ENCODE measurements at regions not wholly inside any gene's neighbourhood (a gene's known extent, or its start where the extent isn't known, plus 50 kb on each side); places are given as distances from the start of the nearest gene placed in this dataset.
"Not testable (repeated sequence)": the region's sequence is repeated elsewhere in the genome, so short reads cannot be mapped to it uniquely, and the experiment has no call there.

DNA sequence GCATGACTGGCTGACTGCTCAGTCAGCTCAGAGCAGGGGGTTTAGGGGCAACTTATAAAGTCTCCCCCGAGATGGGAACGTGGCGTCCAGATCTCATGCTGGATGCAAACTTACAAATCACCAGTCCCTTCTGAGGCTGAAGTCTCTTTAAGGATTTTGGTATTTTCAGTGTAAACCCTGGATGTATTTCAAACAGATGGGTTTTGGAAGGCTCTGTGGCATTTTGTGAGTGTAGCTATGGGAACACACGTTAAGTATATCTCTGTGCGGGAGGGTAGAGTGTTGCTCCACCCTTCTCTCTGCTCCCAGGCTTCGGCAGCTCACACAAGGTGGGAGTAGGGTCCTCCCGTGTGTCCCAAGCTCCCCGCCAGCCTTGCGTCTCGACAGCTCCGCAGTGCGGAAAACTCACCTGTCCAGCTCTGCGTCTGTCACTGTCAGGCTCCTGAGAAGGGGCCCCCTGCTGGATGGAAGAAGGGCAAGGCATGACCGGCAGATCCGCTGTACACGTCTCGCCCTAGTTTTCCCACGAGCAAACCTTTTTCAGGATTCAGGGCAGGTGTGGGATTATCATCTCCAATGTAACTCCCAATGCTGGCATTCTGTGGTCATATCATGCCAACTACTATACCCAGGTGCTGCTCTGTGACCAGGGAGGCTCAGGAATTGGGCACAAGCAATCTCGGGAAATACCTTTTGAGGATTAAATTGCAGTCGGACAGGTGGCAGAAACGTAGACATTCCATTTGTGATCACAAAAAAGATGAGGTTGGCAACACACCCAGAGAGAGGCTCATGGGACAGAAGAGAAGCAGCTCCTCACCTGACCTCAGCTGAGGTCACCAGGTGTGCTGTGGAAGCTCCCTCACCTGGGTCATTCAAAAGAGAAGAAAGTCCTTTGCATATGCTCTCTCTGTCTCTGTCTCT is 313.9 kb upstream of the B3GAT1 start:
- peaks cover 6% of the 10 kb centered on the region for H3K36me3 Mint-ChIP-seq (ENCODE audit: insufficient read depth, unreplicated experiment)
- peaks cover 29% of the 10 kb centered on the region for H3K9me3 Mint-ChIP-seq (ENCODE audit: unreplicated experiment)
- ChIA-PET POLR2A (no interaction called here), CTCF (interaction anchor here (0.6 to 0.7 kb wide), 4 partner anchors 10 to 264 kb away, joined by 3 read pairs; no protein-coding TSS in a partner anchor)
- no peak overlapping the region for H3K4me3 Mint-ChIP-seq (ENCODE audit: unreplicated experiment)
- no peaks in the 10 kb centered on the region for H3K4me1 Mint-ChIP-seq (ENCODE audit: insufficient read depth, unreplicated experiment)
- TF ChIP-seq, protein P1, sequence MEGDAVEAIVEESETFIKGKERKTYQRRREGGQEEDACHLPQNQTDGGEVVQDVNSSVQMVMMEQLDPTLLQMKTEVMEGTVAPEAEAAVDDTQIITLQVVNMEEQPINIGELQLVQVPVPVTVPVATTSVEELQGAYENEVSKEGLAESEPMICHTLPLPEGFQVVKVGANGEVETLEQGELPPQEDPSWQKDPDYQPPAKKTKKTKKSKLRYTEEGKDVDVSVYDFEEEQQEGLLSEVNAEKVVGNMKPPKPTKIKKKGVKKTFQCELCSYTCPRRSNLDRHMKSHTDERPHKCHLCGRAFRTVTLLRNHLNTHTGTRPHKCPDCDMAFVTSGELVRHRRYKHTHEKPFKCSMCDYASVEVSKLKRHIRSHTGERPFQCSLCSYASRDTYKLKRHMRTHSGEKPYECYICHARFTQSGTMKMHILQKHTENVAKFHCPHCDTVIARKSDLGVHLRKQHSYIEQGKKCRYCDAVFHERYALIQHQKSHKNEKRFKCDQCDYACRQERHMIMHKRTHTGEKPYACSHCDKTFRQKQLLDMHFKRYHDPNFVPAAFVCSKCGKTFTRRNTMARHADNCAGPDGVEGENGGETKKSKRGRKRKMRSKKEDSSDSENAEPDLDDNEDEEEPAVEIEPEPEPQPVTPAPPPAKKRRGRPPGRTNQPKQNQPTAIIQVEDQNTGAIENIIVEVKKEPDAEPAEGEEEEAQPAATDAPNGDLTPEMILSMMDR (IDR thresholded peaks at IDR 0.05; ENCODE audit: unreplicated experiment) = no peak
- intact Hi-C loops (cut with micrococcal nuclease) = no loop called here
- no peak for DNase-seq (ENCODE audit: unreplicated experiment)
- H3K27me3 Mint-ChIP-seq (ENCODE audit: insufficient read depth, unreplicated experiment) = no peaks in the 10 kb centered on the region
- H3K27ac Mint-ChIP-seq (ENCODE audit: low read depth, unreplicated experiment) = no peak overlapping the region
- BruUV-seq (replicated peaks) = no TSS peak

DNA sequence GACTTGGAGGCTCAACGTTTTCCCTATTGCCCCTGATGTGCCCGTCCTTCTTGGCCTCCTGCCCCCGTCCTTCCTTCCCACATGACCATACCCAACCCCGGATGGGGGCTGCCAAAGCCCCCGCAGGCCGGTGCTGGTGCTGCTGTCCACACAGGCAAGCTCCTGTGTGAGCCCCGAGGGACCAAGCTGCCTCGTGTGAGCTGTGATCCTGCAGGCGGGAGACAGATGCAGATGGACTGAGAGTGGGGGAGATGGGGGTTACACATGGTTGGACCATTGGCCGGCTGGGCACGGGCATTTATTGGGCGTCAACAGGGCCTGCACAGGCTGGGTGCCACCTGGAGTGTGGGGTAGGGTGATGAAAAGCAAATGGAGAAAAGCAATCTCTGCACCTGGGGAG is 313.2 kb upstream of the B3GAT1 start:
- BruUV-seq (replicated peaks) = no TSS peak
- no peaks in the 10 kb centered on the region for H3K27me3 Mint-ChIP-seq (ENCODE audit: insufficient read depth, unreplicated experiment)
- intact Hi-C loops (cut with micrococcal nuclease) = no loop called here
- peaks cover 29% of the 10 kb centered on the region for H3K9me3 Mint-ChIP-seq (ENCODE audit: unreplicated experiment)
- no peak for DNase-seq (ENCODE audit: unreplicated experiment)
- no peak overlapping the region for H3K27ac Mint-ChIP-seq (ENCODE audit: low read depth, unreplicated experiment)
- H3K4me1 Mint-ChIP-seq (ENCODE audit: insufficient read depth, unreplicated experiment) = no peaks in the 10 kb centered on the region
- ChIA-PET CTCF (no interaction called here), POLR2A (no interaction called here)
- H3K4me3 Mint-ChIP-seq (ENCODE audit: unreplicated experiment) = no peak overlapping the region
- TF ChIP-seq, protein P1 (IDR thresholded peaks at IDR 0.05; ENCODE audit: unreplicated experiment) = no peak
- peaks cover 6% of the 10 kb centered on the region for H3K36me3 Mint-ChIP-seq (ENCODE audit: insufficient read depth, unreplicated experiment)

DNA sequence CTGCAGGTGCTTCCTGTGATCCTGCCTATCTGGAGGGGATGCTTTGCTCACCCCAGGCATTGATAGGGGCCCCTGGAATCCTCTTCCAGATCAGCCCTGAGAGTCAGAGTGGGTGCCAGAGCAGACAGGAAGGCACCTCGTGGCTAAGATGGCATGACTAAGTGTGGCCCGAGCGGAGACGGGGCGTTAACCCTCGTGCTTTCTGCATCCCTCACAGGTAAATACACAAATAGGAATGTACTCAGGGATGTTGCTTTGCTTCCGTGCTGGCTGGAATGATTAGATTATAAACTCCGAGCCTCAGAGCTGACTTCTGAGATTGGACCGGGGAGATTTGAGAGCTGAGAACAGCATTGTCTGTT is 312.7 kb upstream of the B3GAT1 start:
- intact Hi-C loops (cut with micrococcal nuclease) = no loop called here
- no peak overlapping the region for H3K27ac Mint-ChIP-seq (ENCODE audit: low read depth, unreplicated experiment)
- no TSS peak for BruUV-seq (replicated peaks)
- peaks cover 6% of the 10 kb centered on the region for H3K36me3 Mint-ChIP-seq (ENCODE audit: insufficient read depth, unreplicated experiment)
- no peaks in the 10 kb centered on the region for H3K4me1 Mint-ChIP-seq (ENCODE audit: insufficient read depth, unreplicated experiment)
- no peak for DNase-seq (ENCODE audit: unreplicated experiment)
- H3K4me3 Mint-ChIP-seq (ENCODE audit: unreplicated experiment) = no peak overlapping the region
- TF ChIP-seq, protein P1 (IDR thresholded peaks at IDR 0.05; ENCODE audit: unreplicated experiment) = no peak
- CTCF ChIA-PET = no interaction called here
- peaks cover 29% of the 10 kb centered on the region for H3K9me3 Mint-ChIP-seq (ENCODE audit: unreplicated experiment)
- POLR2A ChIA-PET = no interaction called here
- no peaks in the 10 kb centered on the region for H3K27me3 Mint-ChIP-seq (ENCODE audit: insufficient read depth, unreplicated experiment)

DNA sequence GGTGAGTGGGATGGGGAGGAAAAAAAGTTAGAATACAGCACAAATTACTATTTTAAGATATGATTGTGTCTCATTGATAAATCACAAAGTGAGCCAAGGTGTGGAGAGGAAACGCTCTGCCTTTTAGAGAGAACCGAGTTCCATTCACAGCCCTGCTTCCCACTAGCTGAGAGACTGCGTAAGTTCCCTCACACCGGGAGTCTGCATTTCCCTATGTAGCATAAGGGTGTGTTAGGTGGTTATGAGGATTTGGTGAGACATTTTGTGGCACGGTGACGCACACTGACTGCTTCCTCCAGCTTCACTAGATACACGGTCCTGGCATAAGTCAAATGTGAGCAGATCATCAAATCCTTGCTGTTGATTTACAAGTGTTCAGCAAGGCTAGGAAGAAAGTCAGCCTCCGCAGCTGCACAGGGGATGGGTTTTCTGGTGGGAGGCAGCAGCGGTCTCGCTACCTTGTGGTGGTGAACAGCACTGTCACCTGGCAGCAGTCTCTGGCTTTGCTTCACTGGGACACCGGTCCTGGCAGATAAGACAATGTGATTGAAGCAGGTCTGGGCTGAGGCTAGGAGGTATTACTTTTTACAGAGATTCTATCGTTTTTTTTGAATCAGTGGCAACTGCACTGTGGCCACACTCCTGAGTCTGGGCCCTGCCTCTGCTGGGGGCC is 312.2 kb upstream of the B3GAT1 start:
- no peaks in the 10 kb centered on the region for H3K4me1 Mint-ChIP-seq (ENCODE audit: insufficient read depth, unreplicated experiment)
- POLR2A ChIA-PET = no interaction called here
- TF ChIP-seq, protein P1 (IDR thresholded peaks at IDR 0.05; ENCODE audit: unreplicated experiment) = no peak
- intact Hi-C loops (cut with micrococcal nuclease) = no loop called here
- no peak for DNase-seq (ENCODE audit: unreplicated experiment)
- peaks cover 6% of the 10 kb centered on the region for H3K36me3 Mint-ChIP-seq (ENCODE audit: insufficient read depth, unreplicated experiment)
- H3K4me3 Mint-ChIP-seq (ENCODE audit: unreplicated experiment) = no peak overlapping the region
- CTCF ChIA-PET = no interaction called here
- no peak overlapping the region for H3K27ac Mint-ChIP-seq (ENCODE audit: low read depth, unreplicated experiment)
- no TSS peak for BruUV-seq (replicated peaks)
- no peaks in the 10 kb centered on the region for H3K27me3 Mint-ChIP-seq (ENCODE audit: insufficient read depth, unreplicated experiment)
- H3K9me3 Mint-ChIP-seq (ENCODE audit: unreplicated experiment) = peaks cover 29% of the 10 kb centered on the region

DNA sequence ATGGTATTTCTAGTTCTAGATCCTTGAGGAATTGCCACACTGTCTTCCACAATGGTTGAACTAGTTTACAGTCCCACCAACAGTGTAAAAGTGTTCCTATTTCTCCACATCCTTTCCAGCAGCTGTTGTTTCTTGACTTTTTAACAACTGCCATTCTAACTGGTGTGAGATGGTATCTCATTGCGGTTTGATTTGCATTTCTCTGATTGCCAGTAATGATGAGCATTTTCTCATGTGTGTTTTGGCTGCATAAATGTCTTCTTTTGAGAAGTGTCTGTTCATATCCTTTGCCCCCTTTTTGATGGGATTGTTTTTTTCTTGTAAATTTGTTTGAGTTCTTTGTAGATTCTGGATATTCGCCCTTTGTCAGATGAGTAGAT is 308.6 kb upstream of the B3GAT1 start:
- BruUV-seq (replicated peaks); POLR2A ChIA-PET; DNase-seq (ENCODE audit: unreplicated experiment); intact Hi-C loops (cut with micrococcal nuclease); H3K36me3 Mint-ChIP-seq (ENCODE audit: insufficient read depth, unreplicated experiment); H3K4me3 Mint-ChIP-seq (ENCODE audit: unreplicated experiment); H3K27ac Mint-ChIP-seq (ENCODE audit: low read depth, unreplicated experiment); H3K4me1 Mint-ChIP-seq (ENCODE audit: insufficient read depth, unreplicated experiment); H3K27me3 Mint-ChIP-seq (ENCODE audit: insufficient read depth, unreplicated experiment); CTCF ChIA-PET: not testable (repeated sequence)
- H3K9me3 Mint-ChIP-seq (ENCODE audit: unreplicated experiment) = peaks cover 39% of the 10 kb centered on the region

DNA sequence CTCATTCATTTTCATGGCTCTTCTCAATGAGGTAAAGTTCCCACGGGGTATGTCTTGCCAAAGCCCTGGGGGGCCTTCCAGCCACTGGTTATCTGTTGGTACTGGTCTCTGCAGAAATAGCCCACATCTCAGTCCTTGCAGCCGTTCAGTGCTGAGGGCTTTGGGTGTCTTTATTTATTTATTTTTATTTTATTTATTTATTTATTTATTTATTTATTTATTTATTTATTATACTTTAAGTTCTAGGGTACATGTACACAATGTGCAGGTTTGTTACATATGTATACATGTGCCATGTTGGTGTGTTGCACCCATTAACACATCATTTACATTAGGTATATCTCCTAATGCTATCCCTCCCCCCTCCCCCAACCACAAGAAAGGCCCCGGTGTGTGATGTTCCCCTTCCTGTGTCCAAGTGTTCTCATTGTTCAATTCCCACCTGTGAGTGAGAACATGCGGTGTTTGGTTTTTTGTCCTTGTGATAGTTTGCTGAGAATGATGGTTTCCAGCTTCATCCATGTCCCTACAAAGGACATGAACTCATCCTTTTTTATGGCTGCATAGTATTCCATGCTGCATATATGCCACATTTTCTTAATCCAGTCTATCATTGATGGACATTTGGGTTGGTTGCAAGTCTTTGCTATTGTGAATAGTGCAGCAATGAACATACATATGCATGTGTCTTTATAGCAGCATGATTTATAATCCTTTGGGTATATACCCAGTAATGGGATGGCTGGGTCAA is 308.1 kb upstream of the B3GAT1 start:
- CTCF ChIA-PET; H3K4me1 Mint-ChIP-seq (ENCODE audit: insufficient read depth, unreplicated experiment); H3K36me3 Mint-ChIP-seq (ENCODE audit: insufficient read depth, unreplicated experiment); H3K27me3 Mint-ChIP-seq (ENCODE audit: insufficient read depth, unreplicated experiment); DNase-seq (ENCODE audit: unreplicated experiment); H3K4me3 Mint-ChIP-seq (ENCODE audit: unreplicated experiment); H3K27ac Mint-ChIP-seq (ENCODE audit: low read depth, unreplicated experiment); intact Hi-C loops (cut with micrococcal nuclease); POLR2A ChIA-PET; BruUV-seq (replicated peaks): not testable (repeated sequence)
- H3K9me3 Mint-ChIP-seq (ENCODE audit: unreplicated experiment) = peaks cover 39% of the 10 kb centered on the region

Data from MCF 10A (cell line).